HCT116 (cell line): ENCODE measurements at regions not wholly inside any gene's neighbourhood (a gene's known extent, or its start where the extent isn't known, plus 50 kb on each side); places are given as distances from the start of the nearest gene placed in this dataset.

Experiments
- ATAC-seq: fragments of 200-7000 bp; cut with Tn5 transposase; 2 replicates; pipeline ENCODE4 v1.9.1; 2020; ENCODE audit warnings: mild to moderate bottlenecking, moderate library complexity
- BruUV-seq: library from RNA; stranded (reverse); fragments of 400-500 nt; replicated peaks from 2 replicates; lab custom pipeline; 2021; lab: Mats Ljungman, UMichigan
- CTCF ChIA-PET: fragments of 300-600 bp; sonication (Branson Sonifier 250); formaldehyde crosslinking; loops from one replicate; lab custom pipeline; 2021; ENCODE audit warnings: antibody characterized with exemption; lab: Charles Lee
- POLR2A ChIA-PET: fragments of 300-600, 350-600 bp; sonication (Branson Sonifier 250); formaldehyde crosslinking; loops from one replicate; lab custom pipeline; 2021; ENCODE audit warnings: antibody characterized with exemption; lab: Charles Lee
- RAD21 ChIA-PET, 2 experiments: fragments of 300-600 bp; sonication (Branson Sonifier 250); formaldehyde crosslinking; loops; one replicate each; lab custom pipeline; 2023; ENCODE audit warnings: low total read pairs in 2 of 2; ENCODE audit not compliant: uncharacterized antibody in 2 of 2, unreplicated experiment in 2 of 2, low non-redundant PET in 1 of 2; lab: Charles Lee
- DNase-seq: peaks from one replicate; pipeline ENCODE4 v3.0.0-alpha.2; 2010; ENCODE audit warnings: low read depth, low spot score
- H2AFZ ChIP-seq: fragments of 200-600 bp; shearing (Covaris generic), sonication (generic); 2 replicates; pipeline ENCODE4 v1.6.1; 2017; ENCODE audit warnings: low read depth, mixed run types, mixed read lengths, antibody characterized with exemption, low read length; ENCODE audit not compliant: poor library complexity, severe bottlenecking
- H3K27ac ChIP-seq: 2 replicates; pipeline ENCODE4 v1.5.1; 2012; ENCODE audit warnings: low read depth, low read length
- H3K27me3 ChIP-seq: fragments of 200-600 bp; sonication (generic); 2 replicates; pipeline ENCODE4 v1.6.1; 2016; ENCODE audit warnings: mixed run types, low read length, mixed read lengths; ENCODE audit not compliant: insufficient read depth
- H3K36me3 ChIP-seq, 2 experiments: fragments of 200-500 bp in 1 of 2; fragments of 200-600 bp in 1 of 2; sonication (Bioruptor generic) in 1 of 2; sonication (generic) in 1 of 2; 2 replicates each; pipeline versions ENCODE4 v1.5.1 to v1.6.1; 2014 to 2016; ENCODE audit warnings: low read length in 2 of 2, inconsistent platforms in 1 of 2, mixed read lengths in 1 of 2, mixed run types in 1 of 2; ENCODE audit not compliant: insufficient read depth in 2 of 2, control insufficient read depth in 1 of 2
- H3K4me1 ChIP-seq, 2 experiments: fragments of 200-600 bp in 1 of 2; sonication (generic) in 1 of 2; 2 replicates each; pipeline versions ENCODE4 v1.5.1 to v1.6.1; 2012 to 2017; ENCODE audit warnings: low read length in 2 of 2, inconsistent platforms in 1 of 2, mild to moderate bottlenecking in 1 of 2, mixed read lengths in 1 of 2, mixed run types in 1 of 2, moderate library complexity in 1 of 2; ENCODE audit not compliant: insufficient read depth in 2 of 2, control insufficient read depth in 1 of 2
- H3K4me2 ChIP-seq: fragments of 200-600 bp; sonication (generic); 2 replicates; pipeline ENCODE4 v1.6.1; 2017; ENCODE audit warnings: mixed run types, low read length, mixed read lengths
- H3K4me3 ChIP-seq, 2 experiments: fragments of 200-600 bp in 1 of 2; sonication (generic) in 1 of 2; replicated peaks in 1 of 2; 2 replicates each; pipeline ENCODE4 v1.5.1; 2011 to 2016; ENCODE audit warnings: low read length in 2 of 2, control low read depth in 1 of 2, low read depth in 1 of 2, mild to moderate bottlenecking in 1 of 2, mixed read lengths in 1 of 2, mixed run types in 1 of 2
- H3K79me2 ChIP-seq: fragments of 200-600 bp; sonication (generic); 2 replicates; pipeline ENCODE4 v1.6.1; 2017; ENCODE audit warnings: mild to moderate bottlenecking, mixed run types, low read length, moderate library complexity, mixed read lengths; ENCODE audit not compliant: insufficient read depth
- H3K9ac ChIP-seq: fragments of 200-600 bp; sonication (generic); 2 replicates; pipeline ENCODE4 v1.6.1; 2016; ENCODE audit warnings: low read length, mixed read lengths
- H3K9me2 ChIP-seq: fragments of 200-600 bp; sonication (generic), shearing (Covaris generic); 2 replicates; pipeline ENCODE4 v1.6.1; 2017; ENCODE audit warnings: mixed run types, mild to moderate bottlenecking, moderate library complexity; ENCODE audit not compliant: insufficient read depth
- H3K9me3 ChIP-seq, 2 experiments: fragments of 200-500 bp in 1 of 2; fragments of 200-600 bp in 1 of 2; sonication (Bioruptor generic) in 1 of 2; sonication (generic) in 1 of 2; 2 replicates each; pipeline ENCODE4 v1.6.1; 2014 to 2017; ENCODE audit warnings: low read length in 2 of 2, mixed read lengths in 2 of 2, inconsistent platforms in 1 of 2, low read depth in 1 of 2, mild to moderate bottlenecking in 1 of 2, mixed run types in 1 of 2, moderate library complexity in 1 of 2; ENCODE audit not compliant: control insufficient read depth in 1 of 2, insufficient read depth in 1 of 2
- H4K20me1 ChIP-seq: fragments of 200-600 bp; sonication (generic), shearing (Covaris generic); 2 replicates; pipeline ENCODE4 v1.6.1; 2017; ENCODE audit warnings: mixed run types, mild to moderate bottlenecking, moderate library complexity; ENCODE audit not compliant: insufficient read depth
- CEBPB ChIP-seq: IDR thresholded peaks from 2 replicates; pipeline ENCODE4 v1.6.1; 2012; ENCODE audit warnings: low read depth
- CTCF ChIP-seq, 3 experiments: fragments of 200-600 bp in 1 of 3; sonication (generic) in 1 of 3; IDR thresholded peaks in 2 of 3; conservative IDR thresholded peaks in 1 of 3; 2 replicates each; pipeline ENCODE4 v1.5.1; 2012 to 2017; ENCODE audit warnings: low read depth in 2 of 3, low read length in 2 of 3, antibody characterized with exemption in 1 of 3, borderline replicate concordance in 1 of 3, control low read depth in 1 of 3, mild to moderate bottlenecking in 1 of 3, mixed read lengths in 1 of 3, mixed run types in 1 of 3, moderate library complexity in 1 of 3; ENCODE audit not compliant: insufficient read depth in 1 of 3
- EGR1 ChIP-seq: IDR thresholded peaks from 2 replicates; pipeline ENCODE4 v1.6.1; 2012; ENCODE audit warnings: low read depth
- EZH2 ChIP-seq: fragments of 200-600 bp; sonication (generic); IDR thresholded peaks from 2 replicates; pipeline ENCODE4 v1.6.1; 2017; ENCODE audit warnings: antibody characterized with exemption, mixed run types
- EZH2phosphoT487 ChIP-seq: fragments of 200-600 bp; IDR thresholded peaks from 2 replicates; pipeline ENCODE4 v1.6.1; 2018; ENCODE audit warnings: antibody characterized with exemption, borderline replicate concordance
- RAD21 ChIP-seq: IDR thresholded peaks from 2 replicates; pipeline ENCODE4 v1.6.1; 2012; ENCODE audit warnings: low read depth, mild to moderate bottlenecking
- SIN3A ChIP-seq: IDR thresholded peaks from 2 replicates; pipeline ENCODE4 v1.6.1; 2012; ENCODE audit warnings: low read depth
- SRF ChIP-seq: IDR thresholded peaks from 2 replicates; pipeline ENCODE4 v1.6.1; 2012; ENCODE audit warnings: low read depth
- TCF7L2 ChIP-seq: IDR thresholded peaks from 2 replicates; pipeline ENCODE4 v1.7.0; 2011; ENCODE audit warnings: borderline replicate concordance, inconsistent platforms; ENCODE audit not compliant: insufficient read depth, insufficient read length; ENCODE audit errors: extremely low read depth
- intact Hi-C: fragments of 100-400 bp; cut with micrococcal nuclease; formaldehyde crosslinking; loops from 2 replicates; pipeline ENCODE4 v1.10.0; 2022
- TF ChIP-seq, protein P1 (sequence below): IDR thresholded peaks from 2 replicates; pipeline ENCODE4 v1.6.1; 2012
- TF ChIP-seq, protein P2 (sequence below): IDR thresholded peaks from 2 replicates; pipeline ENCODE4 v1.6.1; 2011; ENCODE audit warnings: mild to moderate bottlenecking, low read length, moderate library complexity; ENCODE audit not compliant: insufficient replicate concordance; ENCODE audit errors: extremely low read depth
- TF ChIP-seq, protein P3 (sequence below): IDR thresholded peaks from 2 replicates; pipeline ENCODE4 v1.6.1; 2012; ENCODE audit warnings: low read depth

DNA sequence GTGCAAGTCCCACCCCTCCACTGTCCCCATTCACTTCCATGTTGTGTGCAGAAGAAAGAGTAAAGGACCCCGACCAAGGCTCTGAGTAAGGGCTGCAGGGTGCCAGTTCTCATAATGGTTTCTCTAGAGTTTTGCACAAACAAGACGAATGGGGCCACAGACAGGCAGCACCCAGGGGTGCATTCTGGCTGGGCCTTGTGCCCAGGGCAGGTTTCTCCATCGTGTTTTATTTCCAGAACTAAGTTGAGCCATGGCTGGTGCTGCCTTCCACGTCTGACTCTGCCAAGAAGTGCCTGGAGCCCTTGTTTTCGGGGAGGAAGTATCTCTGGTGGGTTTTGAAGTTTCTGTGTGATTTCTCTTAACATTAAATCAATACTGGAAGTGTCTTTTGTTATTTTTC lies 95.0 kb upstream of the SDK1 start:
- no peaks in the 10 kb centered on the region for H3K27me3 ChIP-seq
- no TSS peak for BruUV-seq
- H3K9ac ChIP-seq, result no peak overlapping the region
- ChIA-PET CTCF (no interaction called here), RAD21 (no interaction called here), POLR2A (no interaction called here)
- intact Hi-C loops, result no loop called here
- no peaks in the 10 kb centered on the region for H3K9me3 ChIP-seq
- ATAC-seq (no peak), DNase-seq (no peak)
- no peak overlapping the region for H2AFZ ChIP-seq
- no peak overlapping the region for H3K4me3 ChIP-seq
- TF ChIP-seq RAD21 (no peak), TCF7L2 (no peak), EZH2 (no peak), EGR1 (no peak)
- TF ChIP-seq, protein P1, sequence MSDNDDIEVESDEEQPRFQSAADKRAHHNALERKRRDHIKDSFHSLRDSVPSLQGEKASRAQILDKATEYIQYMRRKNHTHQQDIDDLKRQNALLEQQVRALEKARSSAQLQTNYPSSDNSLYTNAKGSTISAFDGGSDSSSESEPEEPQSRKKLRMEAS, result no peak
- no peaks in the 10 kb centered on the region for H3K9me2 ChIP-seq
- H4K20me1 ChIP-seq, result no peaks in the 10 kb centered on the region
- H3K36me3 ChIP-seq, result no peaks in the 10 kb centered on the region
- H3K4me1 ChIP-seq, result no peaks in the 10 kb centered on the region
- H3K79me2 ChIP-seq, result no peaks in the 10 kb centered on the region
- no peak overlapping the region for H3K4me2 ChIP-seq
- no peak overlapping the region for H3K27ac ChIP-seq

DNA sequence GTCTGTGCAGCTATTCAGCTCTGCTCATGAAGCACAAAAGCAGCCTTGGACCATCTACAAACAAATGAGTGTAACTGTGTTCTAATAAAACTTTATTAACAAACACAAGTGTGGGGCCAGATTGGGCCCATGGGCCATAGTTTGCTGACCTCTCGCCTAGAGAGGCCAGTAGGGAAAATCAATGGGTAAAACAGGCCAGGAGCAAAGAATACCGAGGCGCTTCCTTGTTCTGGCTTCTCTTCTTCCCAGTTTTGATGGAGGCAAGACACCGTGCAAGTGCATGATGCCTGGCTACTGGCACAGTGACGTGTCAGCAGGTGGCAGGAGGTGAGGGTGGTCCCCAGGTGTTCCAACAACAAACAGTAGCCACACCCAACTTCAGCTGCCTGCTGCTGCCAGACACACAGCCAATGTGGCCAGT lies 94.3 kb upstream of the SDK1 start:
- Histone ChIP-seq H3K79me2 (no peaks in the 10 kb centered on the region), H3K27me3 (no peaks in the 10 kb centered on the region), H3K9me2 (no peaks in the 10 kb centered on the region), H3K9ac (no peak overlapping the region), H3K36me3 (no peaks in the 10 kb centered on the region), H3K9me3 (no peaks in the 10 kb centered on the region), H2AFZ (no peak overlapping the region), H3K4me2 (no peak overlapping the region), H3K27ac (no peak overlapping the region), H4K20me1 (no peaks in the 10 kb centered on the region), H3K4me1 (no peaks in the 10 kb centered on the region), H3K4me3 (no peak overlapping the region)
- BruUV-seq, result no TSS peak
- DNase-seq (no peak), ATAC-seq (no peak)
- ChIA-PET RAD21 (no interaction called here), CTCF (no interaction called here), POLR2A (no interaction called here)
- intact Hi-C loops, result no loop called here
- no peak for TF ChIP-seq TCF7L2
- TF ChIP-seq SIN3A, result no peak
- TF ChIP-seq RAD21, result no peak
- TF ChIP-seq, protein P2, sequence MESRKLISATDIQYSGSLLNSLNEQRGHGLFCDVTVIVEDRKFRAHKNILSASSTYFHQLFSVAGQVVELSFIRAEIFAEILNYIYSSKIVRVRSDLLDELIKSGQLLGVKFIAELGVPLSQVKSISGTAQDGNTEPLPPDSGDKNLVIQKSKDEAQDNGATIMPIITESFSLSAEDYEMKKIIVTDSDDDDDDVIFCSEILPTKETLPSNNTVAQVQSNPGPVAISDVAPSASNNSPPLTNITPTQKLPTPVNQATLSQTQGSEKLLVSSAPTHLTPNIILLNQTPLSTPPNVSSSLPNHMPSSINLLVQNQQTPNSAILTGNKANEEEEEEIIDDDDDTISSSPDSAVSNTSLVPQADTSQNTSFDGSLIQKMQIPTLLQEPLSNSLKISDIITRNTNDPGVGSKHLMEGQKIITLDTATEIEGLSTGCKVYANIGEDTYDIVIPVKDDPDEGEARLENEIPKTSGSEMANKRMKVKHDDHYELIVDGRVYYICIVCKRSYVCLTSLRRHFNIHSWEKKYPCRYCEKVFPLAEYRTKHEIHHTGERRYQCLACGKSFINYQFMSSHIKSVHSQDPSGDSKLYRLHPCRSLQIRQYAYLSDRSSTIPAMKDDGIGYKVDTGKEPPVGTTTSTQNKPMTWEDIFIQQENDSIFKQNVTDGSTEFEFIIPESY, result no peak
- TF ChIP-seq CEBPB, result no peak
- no peak for TF ChIP-seq CTCF (IDR thresholded peaks at IDR 0.05 in 2 of 3, conservative IDR thresholded peaks at IDR 0.05 in 1 of 3; ENCODE audit: borderline replicate concordance in 1 of 3, insufficient read depth in 1 of 3, low read depth in 2 of 3, low read length in 2 of 3)
- TF ChIP-seq, protein P1, result no peak
- no peak for TF ChIP-seq SRF
- TF ChIP-seq, protein P3, sequence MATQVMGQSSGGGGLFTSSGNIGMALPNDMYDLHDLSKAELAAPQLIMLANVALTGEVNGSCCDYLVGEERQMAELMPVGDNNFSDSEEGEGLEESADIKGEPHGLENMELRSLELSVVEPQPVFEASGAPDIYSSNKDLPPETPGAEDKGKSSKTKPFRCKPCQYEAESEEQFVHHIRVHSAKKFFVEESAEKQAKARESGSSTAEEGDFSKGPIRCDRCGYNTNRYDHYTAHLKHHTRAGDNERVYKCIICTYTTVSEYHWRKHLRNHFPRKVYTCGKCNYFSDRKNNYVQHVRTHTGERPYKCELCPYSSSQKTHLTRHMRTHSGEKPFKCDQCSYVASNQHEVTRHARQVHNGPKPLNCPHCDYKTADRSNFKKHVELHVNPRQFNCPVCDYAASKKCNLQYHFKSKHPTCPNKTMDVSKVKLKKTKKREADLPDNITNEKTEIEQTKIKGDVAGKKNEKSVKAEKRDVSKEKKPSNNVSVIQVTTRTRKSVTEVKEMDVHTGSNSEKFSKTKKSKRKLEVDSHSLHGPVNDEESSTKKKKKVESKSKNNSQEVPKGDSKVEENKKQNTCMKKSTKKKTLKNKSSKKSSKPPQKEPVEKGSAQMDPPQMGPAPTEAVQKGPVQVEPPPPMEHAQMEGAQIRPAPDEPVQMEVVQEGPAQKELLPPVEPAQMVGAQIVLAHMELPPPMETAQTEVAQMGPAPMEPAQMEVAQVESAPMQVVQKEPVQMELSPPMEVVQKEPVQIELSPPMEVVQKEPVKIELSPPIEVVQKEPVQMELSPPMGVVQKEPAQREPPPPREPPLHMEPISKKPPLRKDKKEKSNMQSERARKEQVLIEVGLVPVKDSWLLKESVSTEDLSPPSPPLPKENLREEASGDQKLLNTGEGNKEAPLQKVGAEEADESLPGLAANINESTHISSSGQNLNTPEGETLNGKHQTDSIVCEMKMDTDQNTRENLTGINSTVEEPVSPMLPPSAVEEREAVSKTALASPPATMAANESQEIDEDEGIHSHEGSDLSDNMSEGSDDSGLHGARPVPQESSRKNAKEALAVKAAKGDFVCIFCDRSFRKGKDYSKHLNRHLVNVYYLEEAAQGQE, result no peak
- no peak for TF ChIP-seq EZH2phosphoT487
